ENCODE measurements at regions not wholly inside any gene's neighbourhood (a gene's known extent, or its start where the extent isn't known, plus 50 kb on each side); places are given as distances from the start of the nearest gene placed in this dataset.
"Not testable (repeated sequence)": the region's sequence is repeated elsewhere in the genome, so short reads cannot be mapped to it uniquely, and the experiment has no call there.

- in situ Hi-C loops (cut with HindIII; ENCODE audit: low pct_ligation_motif_present, low pct_unique_long_range_greater_than_20kb, low sequenced_read_pairs) = no loop called here
- no peak for DNase-seq
Measured at GRCh38 chr2:4101936-4102335, 398.6 kb downstream of the DCDC2C start.

GRCh38 chr2:4107179-4107578 is 403.8 kb downstream of the DCDC2C start:
- DNase-seq = no peak
- in situ Hi-C loops (cut with HindIII; ENCODE audit: low pct_ligation_motif_present, low pct_unique_long_range_greater_than_20kb, low sequenced_read_pairs) = no loop called here

- no peak for DNase-seq
- in situ Hi-C loops (cut with HindIII; ENCODE audit: low pct_ligation_motif_present, low pct_unique_long_range_greater_than_20kb, low sequenced_read_pairs) = no loop called here
Measured at GRCh38 chr2:4110273-4110672, 406.9 kb downstream of the DCDC2C start.

GRCh38 chr2:4115435-4115834 is 412.1 kb downstream of the DCDC2C start:
- DNase-seq; in situ Hi-C loops (cut with HindIII; ENCODE audit: low pct_ligation_motif_present, low pct_unique_long_range_greater_than_20kb, low sequenced_read_pairs): not testable (repeated sequence)

- in situ Hi-C loops (cut with HindIII; ENCODE audit: low pct_ligation_motif_present, low pct_unique_long_range_greater_than_20kb, low sequenced_read_pairs) = no loop called here
- no peak for DNase-seq
Measured at GRCh38 chr2:4122726-4123125, 419.4 kb downstream of the DCDC2C start.

- in situ Hi-C loops (cut with HindIII; ENCODE audit: low pct_ligation_motif_present, low pct_unique_long_range_greater_than_20kb, low sequenced_read_pairs) = no loop called here
- no peak for DNase-seq
Measured at GRCh38 chr2:4130651-4131050, 427.3 kb downstream of the DCDC2C start.

GRCh38 chr2:4134551-4135550 is 431.5 kb downstream of the DCDC2C start:
- in situ Hi-C loops (cut with HindIII; ENCODE audit: low pct_ligation_motif_present, low pct_unique_long_range_greater_than_20kb, low sequenced_read_pairs) = no loop called here
- no peak for DNase-seq

- in situ Hi-C loops (cut with HindIII; ENCODE audit: low pct_ligation_motif_present, low pct_unique_long_range_greater_than_20kb, low sequenced_read_pairs) = no loop called here
- DNase-seq = no peak
Measured at GRCh38 chr2:4135765-4136164, 432.4 kb downstream of the DCDC2C start.

GRCh38 chr2:4139316-4139715 is 435.9 kb downstream of the DCDC2C start:
- DNase-seq = no peak
- in situ Hi-C loops (cut with HindIII; ENCODE audit: low pct_ligation_motif_present, low pct_unique_long_range_greater_than_20kb, low sequenced_read_pairs) = no loop called here

GRCh38 chr2:4139731-4140130 is 436.4 kb downstream of the DCDC2C start:
- DNase-seq = no peak
- in situ Hi-C loops (cut with HindIII; ENCODE audit: low pct_ligation_motif_present, low pct_unique_long_range_greater_than_20kb, low sequenced_read_pairs) = no loop called here

GRCh38 chr2:4140281-4140970 is 437.1 kb downstream of the DCDC2C start:
- in situ Hi-C loops (cut with HindIII; ENCODE audit: low pct_ligation_motif_present, low pct_unique_long_range_greater_than_20kb, low sequenced_read_pairs) = no loop called here
- no peak for DNase-seq

GRCh38 chr2:4144731-4145130 is 441.4 kb downstream of the DCDC2C start:
- in situ Hi-C loops (cut with HindIII; ENCODE audit: low pct_ligation_motif_present, low pct_unique_long_range_greater_than_20kb, low sequenced_read_pairs) = no loop called here
- DNase-seq = no peak

- in situ Hi-C loops (cut with HindIII; ENCODE audit: low pct_ligation_motif_present, low pct_unique_long_range_greater_than_20kb, low sequenced_read_pairs) = no loop called here
- no peak for DNase-seq
Measured at GRCh38 chr2:4151521-4151920, 448.1 kb downstream of the DCDC2C start.

GRCh38 chr2:4152051-4152450 is 448.7 kb downstream of the DCDC2C start:
- in situ Hi-C loops (cut with HindIII; ENCODE audit: low pct_ligation_motif_present, low pct_unique_long_range_greater_than_20kb, low sequenced_read_pairs) = no loop called here
- no peak for DNase-seq

- in situ Hi-C loops (cut with HindIII; ENCODE audit: low pct_ligation_motif_present, low pct_unique_long_range_greater_than_20kb, low sequenced_read_pairs) = no loop called here
Measured at GRCh38 chr2:4168834-4169233, 465.5 kb downstream of the DCDC2C start.

GRCh38 chr2:4174796-4175195 is 471.4 kb downstream of the DCDC2C start:
- DNase-seq = no peak
- in situ Hi-C loops (cut with HindIII; ENCODE audit: low pct_ligation_motif_present, low pct_unique_long_range_greater_than_20kb, low sequenced_read_pairs) = no loop called here

More at GRCh38 chr2:4168834-4169233, 465.5 kb downstream of the DCDC2C start:
- DNase-seq = no peak

- in situ Hi-C loops (cut with HindIII; ENCODE audit: low pct_ligation_motif_present, low pct_unique_long_range_greater_than_20kb, low sequenced_read_pairs) = no loop called here
Measured at GRCh38 chr2:4175343-4175742, 472.0 kb downstream of the DCDC2C start.

GRCh38 chr2:4180631-4181030 is 477.3 kb downstream of the DCDC2C start:
- in situ Hi-C loops (cut with HindIII; ENCODE audit: low pct_ligation_motif_present, low pct_unique_long_range_greater_than_20kb, low sequenced_read_pairs) = no loop called here
- DNase-seq = no peak

More at GRCh38 chr2:4175343-4175742, 472.0 kb downstream of the DCDC2C start:
- DNase-seq = no peak

GRCh38 chr2:4181062-4181461 is 477.7 kb downstream of the DCDC2C start:
- no peak for DNase-seq
- in situ Hi-C loops (cut with HindIII; ENCODE audit: low pct_ligation_motif_present, low pct_unique_long_range_greater_than_20kb, low sequenced_read_pairs) = no loop called here

GRCh38 chr2:4188561-4188960 is 485.2 kb downstream of the DCDC2C start:
- no peak for DNase-seq
- in situ Hi-C loops (cut with HindIII; ENCODE audit: low pct_ligation_motif_present, low pct_unique_long_range_greater_than_20kb, low sequenced_read_pairs) = no loop called here

Data from ACHN (cell line).